Endothelial cell of umbilical vein (primary cell): ENCODE measurements at regions not wholly inside any gene's neighbourhood (a gene's known extent, or its start where the extent isn't known, plus 50 kb on each side); places are given as distances from the start of the nearest gene placed in this dataset.

ENCODE experiments used
- CTCF ChIP-seq, 2 donors: IDR thresholded peaks; 1 replicate in 1 of 2; 2 replicates in 1 of 2; pipeline ENCODE4 v1.5.1; 2011; ENCODE audit warnings: low read length in 2 of 2, mild to moderate bottlenecking in 2 of 2, moderate library complexity in 2 of 2, control low read depth in 1 of 2, inconsistent platforms in 1 of 2, low read depth in 1 of 2; ENCODE audit not compliant: insufficient read depth in 1 of 2; ENCODE audit errors: extremely low read depth in 1 of 2
- FOS ChIP-seq: IDR thresholded peaks from 2 replicates; pipeline ENCODE4 v1.6.1; 2011; ENCODE audit warnings: mild to moderate bottlenecking, low read length, moderate library complexity, borderline replicate concordance; ENCODE audit not compliant: insufficient read depth
- JUN ChIP-seq: IDR thresholded peaks from 2 replicates; pipeline ENCODE4 v1.6.1; 2011; ENCODE audit warnings: borderline replicate concordance, low read depth; ENCODE audit not compliant: insufficient read length, insufficient read depth
- MAX ChIP-seq: IDR thresholded peaks from 2 replicates; pipeline ENCODE4 v1.6.1; 2011; ENCODE audit not compliant: insufficient read depth, insufficient read length
- MYC ChIP-seq: IDR thresholded peaks from one replicate; pipeline ENCODE4 v1.6.1; 2011; ENCODE audit warnings: mild to moderate bottlenecking, low read depth, low read length
- POLR2A ChIP-seq: IDR thresholded peaks from 2 replicates; pipeline ENCODE4 v1.6.1; 2012; ENCODE audit warnings: low read depth, mild to moderate bottlenecking, control low read depth, low read length

GRCh38 chr15:37818152-37818677 is 116.2 kb upstream of the TMCO5A start:
- TF ChIP-seq JUN (no peak), POLR2A (no peak), CTCF (IDR thresholded peaks at IDR 0.05; ENCODE audit: extremely low read depth in 1 of 2, insufficient read depth in 1 of 2, low read depth in 1 of 2, low read length in 2 of 2) (no peak), MYC (no peak), FOS (no peak), MAX (no peak)
